HFFc6 (cell line): ENCODE measurements at regions not wholly inside any gene's neighbourhood (a gene's known extent, or its start where the extent isn't known, plus 50 kb on each side); places are given as distances from the start of the nearest gene placed in this dataset.

ENCODE experiments used
- DNase-seq: peaks from one replicate; pipeline ENCODE4 v3.0.0-alpha.2; 2018
- H3K27ac Mint-ChIP-seq: 2 replicates; pipeline ENCODE4 v1.8.0; 2020; ENCODE audit warnings: mild to moderate bottlenecking, mixed read lengths
- H3K27me3 Mint-ChIP-seq: 2 replicates; pipeline ENCODE4 v1.8.0; 2021; ENCODE audit warnings: mild to moderate bottlenecking, moderate library complexity, mixed read lengths; ENCODE audit not compliant: insufficient read depth
- H3K36me3 Mint-ChIP-seq: 2 replicates; pipeline ENCODE4 v1.8.0; 2021; ENCODE audit warnings: low read depth, mixed read lengths
- H3K4me1 Mint-ChIP-seq: 2 replicates; pipeline ENCODE4 v1.8.0; 2020; ENCODE audit warnings: low read depth, mixed read lengths
- H3K4me3 Mint-ChIP-seq: 2 replicates; pipeline ENCODE4 v1.8.0; 2020; ENCODE audit warnings: mild to moderate bottlenecking, moderate library complexity, mixed read lengths
- H3K9me3 Mint-ChIP-seq: 2 replicates; pipeline ENCODE4 v1.8.0; 2020; ENCODE audit warnings: mild to moderate bottlenecking, mixed read lengths
- TF ChIP-seq, protein P1 (sequence below): fragments of 200-600 bp; sonication (generic); IDR thresholded peaks from 2 replicates; pipeline ENCODE4 v1.5.0; 2021; ENCODE audit warnings: antibody characterized with exemption, mild to moderate bottlenecking

DNA sequence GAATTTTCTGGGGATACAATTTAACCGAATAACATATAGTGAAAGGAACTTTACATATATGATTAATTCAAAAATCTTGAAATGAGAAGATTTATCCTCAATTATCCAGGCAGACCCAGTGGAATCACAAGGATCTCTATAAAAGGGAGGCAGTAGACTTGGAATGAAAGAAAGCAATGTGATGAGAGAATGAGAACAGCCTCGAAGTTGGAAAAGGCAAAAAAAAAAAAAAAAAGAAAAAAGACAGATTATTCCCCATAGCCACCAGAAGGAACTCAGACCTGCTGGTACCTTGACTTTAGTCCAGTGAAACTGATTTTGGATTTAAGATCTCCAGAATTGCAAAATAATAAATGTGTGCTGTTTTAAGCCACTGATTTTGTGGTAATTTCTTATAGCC, 416.3 kb upstream of the OR4E1 start:
- Mint-ChIP-seq H3K4me1 (no peaks in the 10 kb centered on the region), H3K9me3 (peaks cover 11% of the 10 kb centered on the region; the same call in 1 of the 2 replicates), H3K4me3 (no peak overlapping the region), H3K27me3 (no peaks in the 10 kb centered on the region; the same call in 1 of the 2 replicates), H3K27ac (no peak overlapping the region), H3K36me3 (no peaks in the 10 kb centered on the region)
- TF ChIP-seq, protein P1, sequence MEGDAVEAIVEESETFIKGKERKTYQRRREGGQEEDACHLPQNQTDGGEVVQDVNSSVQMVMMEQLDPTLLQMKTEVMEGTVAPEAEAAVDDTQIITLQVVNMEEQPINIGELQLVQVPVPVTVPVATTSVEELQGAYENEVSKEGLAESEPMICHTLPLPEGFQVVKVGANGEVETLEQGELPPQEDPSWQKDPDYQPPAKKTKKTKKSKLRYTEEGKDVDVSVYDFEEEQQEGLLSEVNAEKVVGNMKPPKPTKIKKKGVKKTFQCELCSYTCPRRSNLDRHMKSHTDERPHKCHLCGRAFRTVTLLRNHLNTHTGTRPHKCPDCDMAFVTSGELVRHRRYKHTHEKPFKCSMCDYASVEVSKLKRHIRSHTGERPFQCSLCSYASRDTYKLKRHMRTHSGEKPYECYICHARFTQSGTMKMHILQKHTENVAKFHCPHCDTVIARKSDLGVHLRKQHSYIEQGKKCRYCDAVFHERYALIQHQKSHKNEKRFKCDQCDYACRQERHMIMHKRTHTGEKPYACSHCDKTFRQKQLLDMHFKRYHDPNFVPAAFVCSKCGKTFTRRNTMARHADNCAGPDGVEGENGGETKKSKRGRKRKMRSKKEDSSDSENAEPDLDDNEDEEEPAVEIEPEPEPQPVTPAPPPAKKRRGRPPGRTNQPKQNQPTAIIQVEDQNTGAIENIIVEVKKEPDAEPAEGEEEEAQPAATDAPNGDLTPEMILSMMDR: no peak
- DNase-seq: no peak

- TF ChIP-seq, protein P1: no peak
- no peak overlapping the region for H3K27ac Mint-ChIP-seq
- no peak for DNase-seq
- peaks cover 6% of the 10 kb centered on the region; the same call in 1 of the 2 replicates for H3K9me3 Mint-ChIP-seq
- no peak overlapping the region for H3K4me3 Mint-ChIP-seq
- no peaks in the 10 kb centered on the region; the same call in 1 of the 2 replicates for H3K27me3 Mint-ChIP-seq
- H3K36me3 Mint-ChIP-seq: no peaks in the 10 kb centered on the region
- H3K4me1 Mint-ChIP-seq: no peaks in the 10 kb centered on the region
Observed at GRCh38 chr14:22088614-22089342, 415.2 kb upstream of the OR4E1 start.

DNA sequence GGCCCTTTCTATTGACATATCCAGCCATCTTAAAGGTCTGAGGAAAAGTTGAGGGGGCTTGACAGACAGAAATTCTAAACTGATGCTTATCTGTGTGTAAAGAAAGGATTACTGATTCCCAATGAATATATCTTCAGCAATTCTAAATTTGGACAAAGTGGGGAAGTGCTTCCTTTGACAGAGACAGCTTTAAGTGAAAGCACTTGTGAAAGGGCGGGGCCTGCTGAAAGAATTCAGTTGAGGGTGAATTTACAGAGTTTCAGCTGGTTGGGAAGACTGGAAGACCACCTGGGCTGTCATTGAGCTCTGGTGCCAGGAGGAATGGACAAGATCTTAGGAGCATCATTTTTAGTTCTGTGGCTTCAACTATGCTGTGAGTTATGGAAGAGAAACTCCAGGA, 412.5 kb upstream of the OR4E1 start:
- H3K27me3 Mint-ChIP-seq: no peaks in the 10 kb centered on the region; the same call in 1 of the 2 replicates

GRCh38 chr14:22084393-22085281, 411.0 kb upstream of the OR4E1 start:
- TF ChIP-seq, protein P1: peak; percentile 85
- peak; percentile 41 for DNase-seq
- no peaks in the 10 kb centered on the region; the same call in 1 of the 2 replicates for H3K27me3 Mint-ChIP-seq
- no peak overlapping the region for H3K4me3 Mint-ChIP-seq
- no peaks in the 10 kb centered on the region for H3K4me1 Mint-ChIP-seq
- no peaks in the 10 kb centered on the region for H3K36me3 Mint-ChIP-seq
- H3K27ac Mint-ChIP-seq: no peak overlapping the region
- no peaks in the 10 kb centered on the region for H3K9me3 Mint-ChIP-seq

More for the DNA sequence above, 412.5 kb upstream of the OR4E1 start:
- TF ChIP-seq, protein P1: no peak
- Mint-ChIP-seq H3K4me3 (no peak overlapping the region), H3K36me3 (no peaks in the 10 kb centered on the region), H3K27ac (no peak overlapping the region), H3K4me1 (no peaks in the 10 kb centered on the region), H3K9me3 (no peaks in the 10 kb centered on the region)
- no peak for DNase-seq

GRCh38 chr14:22081337-22081736, 407.7 kb upstream of the OR4E1 start:
- Mint-ChIP-seq H3K36me3 (no peaks in the 10 kb centered on the region), H3K27me3 (no peaks in the 10 kb centered on the region; the same call in 1 of the 2 replicates), H3K4me1 (no peaks in the 10 kb centered on the region), H3K4me3 (no peak overlapping the region), H3K27ac (no peak overlapping the region), H3K9me3 (peaks cover 12% of the 10 kb centered on the region; the same call in 1 of the 2 replicates)
- DNase-seq: no peak
- TF ChIP-seq, protein P1: no peak
